PC-3 (cell line): ENCODE measurements at regions not wholly inside any gene's neighbourhood (a gene's known extent, or its start where the extent isn't known, plus 50 kb on each side); places are given as distances from the start of the nearest gene placed in this dataset.

Experiments
- CTCF ChIP-seq: fragments of 300-600 bp; sonication (generic); conservative IDR thresholded peaks from 2 replicates; pipeline ENCODE4 v1.5.1; 2017; ENCODE audit warnings: antibody characterized with exemption, low read depth, mild to moderate bottlenecking, low read length
- EZH2phosphoT487 ChIP-seq: fragments of 300-600 bp; sonication (generic); IDR thresholded peaks from 2 replicates; pipeline ENCODE4 v1.6.1; 2018; ENCODE audit warnings: mild to moderate bottlenecking, antibody characterized with exemption, low read length, borderline replicate concordance

- TF ChIP-seq CTCF, result no peak
- TF ChIP-seq EZH2phosphoT487, result no peak
Observed at GRCh38 chr4:179762840-179763239, 2320.6 kb upstream of the AGA start.
